IPS-18a (cell line): ENCODE measurements at regions not wholly inside any gene's neighbourhood (a gene's known extent, or its start where the extent isn't known, plus 50 kb on each side); places are given as distances from the start of the nearest gene placed in this dataset.

Source experiments
- H3K27ac ChIP-seq: one replicate; pipeline ENCODE4 v1.5.1; 2013; ENCODE audit warnings: low read length
- H3K27me3 ChIP-seq: one replicate; pipeline ENCODE4 v1.6.1; 2013; ENCODE audit warnings: mild to moderate bottlenecking, low read length; ENCODE audit not compliant: control insufficient read depth, insufficient read depth
- H3K36me3 ChIP-seq: one replicate; pipeline ENCODE4 v1.6.1; 2013; ENCODE audit warnings: low read depth, low read length; ENCODE audit not compliant: control insufficient read depth
- H3K4me1 ChIP-seq: one replicate; pipeline ENCODE4 v1.6.1; 2013; ENCODE audit warnings: low read depth, low read length; ENCODE audit not compliant: control insufficient read depth
- H3K4me3 ChIP-seq: one replicate; pipeline ENCODE4 v1.5.1; 2013; ENCODE audit warnings: low read length
- H3K9ac ChIP-seq: one replicate; pipeline ENCODE4 v1.6.1; 2013; ENCODE audit warnings: mild to moderate bottlenecking, low read length, moderate library complexity
- H3K9me3 ChIP-seq: one replicate; pipeline ENCODE4 v1.6.1; 2013; ENCODE audit warnings: low read depth, low read length; ENCODE audit not compliant: control insufficient read depth

- no peak overlapping the region for H3K9ac ChIP-seq
- peaks cover 7% of the 10 kb centered on the region for H3K9me3 ChIP-seq
- H3K36me3 ChIP-seq = no peaks in the 10 kb centered on the region
- no peak overlapping the region for H3K4me3 ChIP-seq
- H3K27ac ChIP-seq = no peak overlapping the region
- no peaks in the 10 kb centered on the region for H3K4me1 ChIP-seq
- H3K27me3 ChIP-seq = no peaks in the 10 kb centered on the region
Measured at GRCh38 chr2:12665334-12665733, 51.4 kb upstream of the TRIB2 start.

DNA sequence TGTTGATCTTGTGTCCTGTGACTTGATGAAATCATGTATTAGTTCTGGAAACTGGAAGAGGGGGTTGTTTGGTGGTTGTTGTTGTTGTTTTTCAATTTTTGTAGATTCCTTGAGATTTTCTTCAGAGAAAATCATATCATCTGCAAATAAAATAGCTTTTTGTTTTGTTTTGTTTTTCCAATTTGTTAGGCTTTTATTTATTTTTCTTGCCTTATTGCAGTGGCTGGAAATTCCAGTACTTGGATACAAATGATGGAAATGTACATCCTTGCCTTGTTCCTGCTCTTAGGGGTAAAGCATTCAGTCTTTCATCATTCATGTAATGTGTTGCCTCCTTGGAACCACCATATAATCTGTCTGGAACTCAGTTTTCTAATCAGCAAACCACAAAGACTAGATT, 50.3 kb upstream of the TRIB2 start:
- H3K4me1 ChIP-seq = no peaks in the 10 kb centered on the region
- H3K27me3 ChIP-seq = no peaks in the 10 kb centered on the region
- H3K4me3 ChIP-seq = no peak overlapping the region
- H3K27ac ChIP-seq = no peak overlapping the region
- peaks cover 7% of the 10 kb centered on the region for H3K9me3 ChIP-seq
- H3K36me3 ChIP-seq = no peaks in the 10 kb centered on the region
- H3K9ac ChIP-seq = no peak overlapping the region
